ENCODE measurements at regions not wholly inside any gene's neighbourhood (a gene's known extent, or its start where the extent isn't known, plus 50 kb on each side); places are given as distances from the start of the nearest gene placed in this dataset.

GRCh38 chr6:95837890-95838289 lies 177.9 kb upstream of the FUT9 start:
- TF ChIP-seq CTCF (IDR thresholded peaks at IDR 0.05): no peak
- Mint-ChIP-seq H3K4me3 (ENCODE audit: unreplicated experiment) (no peak overlapping the region), H3K27ac (ENCODE audit: unreplicated experiment) (no peak overlapping the region), H3K4me1 (ENCODE audit: low read depth) (no peaks in the 10 kb centered on the region), H3K36me3 (ENCODE audit: low read depth) (no peaks in the 10 kb centered on the region), H3K27me3 (ENCODE audit: low read depth) (peaks cover 2% of the 10 kb centered on the region), H3K9me3 (ENCODE audit: low read depth) (no peaks in the 10 kb centered on the region)
- no peak for DNase-seq (ENCODE audit: low spot score)

- no peak for DNase-seq (ENCODE audit: low spot score)
- Mint-ChIP-seq H3K27ac (ENCODE audit: unreplicated experiment) (no peak overlapping the region), H3K36me3 (ENCODE audit: low read depth) (no peaks in the 10 kb centered on the region), H3K4me1 (ENCODE audit: low read depth) (no peaks in the 10 kb centered on the region), H3K27me3 (ENCODE audit: low read depth) (peaks cover 2% of the 10 kb centered on the region), H3K4me3 (ENCODE audit: unreplicated experiment) (no peak overlapping the region), H3K9me3 (ENCODE audit: low read depth) (no peaks in the 10 kb centered on the region)
- no peak for TF ChIP-seq CTCF (IDR thresholded peaks at IDR 0.05)
Measured at GRCh38 chr6:95841560-95841959, 174.2 kb upstream of the FUT9 start.

DNA sequence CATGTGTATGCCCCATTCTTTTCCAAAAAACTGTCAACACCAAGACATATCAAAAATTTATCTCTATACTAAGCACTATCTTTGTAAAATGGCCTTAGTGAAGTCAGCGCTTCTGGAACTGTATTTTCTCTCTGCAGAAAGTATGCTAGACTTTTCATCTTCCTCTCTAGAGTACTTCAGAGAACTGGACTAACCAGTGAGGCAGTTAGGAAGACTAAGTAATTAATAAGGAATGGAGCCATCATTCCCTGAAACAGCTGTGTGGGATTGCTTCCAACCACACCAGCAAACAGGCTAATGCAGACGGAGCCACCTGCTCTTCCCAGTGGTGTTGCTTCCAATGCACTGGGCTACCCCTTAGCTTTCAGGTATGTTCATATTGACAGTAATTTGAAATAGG lies 169.1 kb upstream of the FUT9 start:
- no peaks in the 10 kb centered on the region for H3K9me3 Mint-ChIP-seq (ENCODE audit: low read depth)
- TF ChIP-seq CTCF (IDR thresholded peaks at IDR 0.05): no peak
- DNase-seq (ENCODE audit: low spot score): no peak
- H3K36me3 Mint-ChIP-seq (ENCODE audit: low read depth): no peaks in the 10 kb centered on the region
- H3K4me3 Mint-ChIP-seq (ENCODE audit: unreplicated experiment): no peak overlapping the region
- H3K27ac Mint-ChIP-seq (ENCODE audit: unreplicated experiment): no peak overlapping the region
- H3K27me3 Mint-ChIP-seq (ENCODE audit: low read depth): peaks cover 6% of the 10 kb centered on the region
- no peaks in the 10 kb centered on the region for H3K4me1 Mint-ChIP-seq (ENCODE audit: low read depth)

DNA sequence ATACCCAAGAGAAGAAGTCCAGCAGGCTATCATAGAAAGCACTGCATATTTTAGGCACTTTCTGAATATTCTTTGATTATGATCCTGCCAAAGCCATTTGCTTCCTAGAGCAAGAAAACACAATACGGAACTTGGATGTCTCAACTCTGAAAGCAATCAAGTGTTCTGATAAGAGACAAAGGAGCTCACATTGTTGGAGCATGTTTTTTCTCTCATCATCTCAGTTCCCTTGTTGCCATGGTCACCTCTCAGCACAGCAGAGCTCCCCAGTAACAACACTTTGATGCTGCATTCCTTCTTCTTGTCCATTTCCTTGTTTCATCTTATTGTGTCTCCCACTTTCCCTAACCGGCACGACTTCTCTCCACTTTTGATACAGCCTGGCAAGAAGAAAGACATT lies 168.7 kb upstream of the FUT9 start:
- H3K27ac Mint-ChIP-seq (ENCODE audit: unreplicated experiment): no peak overlapping the region
- no peak overlapping the region for H3K4me3 Mint-ChIP-seq (ENCODE audit: unreplicated experiment)
- H3K4me1 Mint-ChIP-seq (ENCODE audit: low read depth): no peaks in the 10 kb centered on the region
- TF ChIP-seq CTCF (IDR thresholded peaks at IDR 0.05): no peak
- DNase-seq (ENCODE audit: low spot score): no peak
- H3K27me3 Mint-ChIP-seq (ENCODE audit: low read depth): peaks cover 6% of the 10 kb centered on the region
- H3K36me3 Mint-ChIP-seq (ENCODE audit: low read depth): no peaks in the 10 kb centered on the region
- no peaks in the 10 kb centered on the region for H3K9me3 Mint-ChIP-seq (ENCODE audit: low read depth)

DNA sequence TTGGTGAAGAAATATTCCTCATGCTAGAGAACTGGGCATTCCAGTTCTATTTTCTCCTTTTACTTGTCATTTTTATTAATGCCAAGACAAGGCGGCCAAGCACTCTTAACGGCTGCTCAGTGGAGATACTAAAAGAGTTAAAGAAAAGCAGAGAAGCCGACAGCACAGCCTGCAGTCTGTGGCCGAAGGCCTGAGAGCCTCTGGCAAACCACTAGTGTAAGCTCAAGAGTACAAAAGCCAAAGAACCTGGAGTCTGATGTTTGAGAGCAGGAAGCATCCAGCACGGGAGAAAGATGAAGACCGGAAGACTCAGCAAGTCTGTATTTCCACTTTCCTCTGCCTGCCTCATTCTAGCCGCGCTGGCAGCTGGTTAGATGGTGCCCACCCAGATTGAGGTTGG lies 167.1 kb upstream of the FUT9 start:
- Mint-ChIP-seq H3K27ac (ENCODE audit: unreplicated experiment) (no peak overlapping the region), H3K36me3 (ENCODE audit: low read depth) (no peaks in the 10 kb centered on the region), H3K4me1 (ENCODE audit: low read depth) (no peaks in the 10 kb centered on the region), H3K4me3 (ENCODE audit: unreplicated experiment) (no peak overlapping the region), H3K27me3 (ENCODE audit: low read depth) (peaks cover 6% of the 10 kb centered on the region), H3K9me3 (ENCODE audit: low read depth) (peaks cover 2% of the 10 kb centered on the region)
- DNase-seq (ENCODE audit: low spot score): no peak
- TF ChIP-seq CTCF (IDR thresholded peaks at IDR 0.05): no peak

All from chondrocyte (in vitro differentiated cells).